ENCODE measurements at regions not wholly inside any gene's neighbourhood (a gene's known extent, or its start where the extent isn't known, plus 50 kb on each side); places are given as distances from the start of the nearest gene placed in this dataset.

DNA sequence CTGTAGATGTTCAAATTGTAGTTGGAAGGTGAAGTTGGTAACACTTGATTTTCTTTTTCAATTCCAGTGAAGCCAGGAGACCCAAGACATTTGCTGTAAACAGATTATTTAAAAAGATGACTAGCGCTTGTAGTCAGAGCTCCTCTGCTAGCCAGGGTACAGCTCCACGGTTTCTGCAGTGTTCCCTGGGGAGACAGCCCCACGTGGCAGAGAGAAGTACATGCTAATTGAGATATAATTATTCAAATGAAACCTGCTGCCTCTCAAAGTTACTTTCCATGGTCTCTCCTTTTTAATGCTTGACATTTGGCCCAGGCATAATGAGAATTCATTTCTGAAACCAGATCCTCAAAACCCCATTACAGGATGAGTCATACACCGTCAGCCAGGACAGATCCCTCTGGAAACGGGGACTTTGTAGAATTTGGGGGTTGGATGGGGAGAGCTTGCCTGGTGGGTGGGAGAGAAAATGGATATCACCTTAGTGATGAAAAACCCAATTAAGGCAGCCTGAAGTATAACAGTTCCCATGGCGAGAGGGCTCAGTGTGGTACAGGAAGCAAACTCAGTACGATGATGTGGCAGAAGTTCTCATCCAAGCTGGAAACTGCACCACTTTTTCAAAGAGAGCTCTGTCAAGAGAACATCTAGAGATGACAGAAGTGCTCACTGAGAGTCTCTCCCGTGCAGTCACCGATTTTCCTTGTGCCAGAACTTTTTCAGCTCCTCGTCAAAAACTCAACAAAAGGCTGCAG is 637.7 kb upstream of the TMEM132C start:
- no peaks in the 10 kb centered on the region for H3K36me3 ChIP-seq (ENCODE audit: insufficient read depth, low read length)
- H3K4me1 ChIP-seq (ENCODE audit: insufficient read depth, low read length), result no peaks in the 10 kb centered on the region
- H2AFZ ChIP-seq (ENCODE audit: low read depth, low read length), result no peak overlapping the region
- H3K27me3 ChIP-seq (ENCODE audit: insufficient read depth, low read length), result no peaks in the 10 kb centered on the region
- no peaks in the 10 kb centered on the region for H3K9me3 ChIP-seq (ENCODE audit: low read length)
- no peak overlapping the region for H3K4me3 ChIP-seq (ENCODE audit: low read length)

DNA sequence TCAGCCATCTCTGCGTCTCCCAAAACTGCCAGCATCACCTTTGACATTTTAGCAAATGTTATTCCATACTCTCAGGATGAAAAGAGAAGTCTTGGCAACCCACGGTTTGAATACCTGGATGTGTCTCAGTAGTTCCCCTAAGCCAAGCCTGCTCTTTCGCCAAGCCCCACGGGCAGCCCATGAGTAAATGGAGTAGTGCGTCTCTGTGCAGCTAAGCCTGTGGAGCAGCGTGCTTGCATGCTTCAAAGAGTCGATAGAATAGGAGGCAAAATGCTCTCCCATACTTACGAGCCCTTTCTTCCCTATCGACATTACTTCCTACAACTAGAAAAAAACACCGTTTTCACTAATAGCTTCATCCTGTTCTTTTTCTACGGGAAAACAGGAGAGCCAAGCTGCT is 634.5 kb upstream of the TMEM132C start:
- Histone ChIP-seq H2AFZ (ENCODE audit: low read depth, low read length) (no peak overlapping the region), H3K4me3 (ENCODE audit: low read length) (no peak overlapping the region), H3K36me3 (ENCODE audit: insufficient read depth, low read length) (no peaks in the 10 kb centered on the region), H3K27me3 (ENCODE audit: insufficient read depth, low read length) (no peaks in the 10 kb centered on the region), H3K4me1 (ENCODE audit: insufficient read depth, low read length) (no peaks in the 10 kb centered on the region), H3K9me3 (ENCODE audit: low read length) (no peaks in the 10 kb centered on the region)

DNA sequence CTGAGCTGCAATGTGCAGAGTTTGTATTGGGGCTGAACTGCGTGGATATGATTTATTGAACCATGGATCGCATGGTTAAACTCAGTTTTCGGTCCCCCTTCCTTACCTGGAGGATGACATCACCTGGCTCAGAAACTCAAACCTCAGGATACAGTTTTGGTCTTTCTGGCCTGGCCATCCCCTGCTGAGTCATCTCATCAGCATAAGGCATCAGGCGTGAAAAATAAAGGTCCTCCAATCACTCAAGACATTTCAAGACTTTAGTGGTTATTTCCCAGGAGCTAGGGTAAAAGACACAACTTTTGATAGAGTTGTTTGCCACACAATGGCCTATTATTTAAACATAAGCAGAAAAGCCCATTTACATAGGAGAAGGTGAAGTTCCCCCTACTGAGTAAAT is 631.1 kb upstream of the TMEM132C start:
- H3K4me3 ChIP-seq (ENCODE audit: low read length), result no peak overlapping the region
- H3K9me3 ChIP-seq (ENCODE audit: low read length), result no peaks in the 10 kb centered on the region
- H3K27me3 ChIP-seq (ENCODE audit: insufficient read depth, low read length), result no peaks in the 10 kb centered on the region
- H3K36me3 ChIP-seq (ENCODE audit: insufficient read depth, low read length), result no peaks in the 10 kb centered on the region
- no peaks in the 10 kb centered on the region for H3K4me1 ChIP-seq (ENCODE audit: insufficient read depth, low read length)
- no peak overlapping the region for H2AFZ ChIP-seq (ENCODE audit: low read depth, low read length)

DNA sequence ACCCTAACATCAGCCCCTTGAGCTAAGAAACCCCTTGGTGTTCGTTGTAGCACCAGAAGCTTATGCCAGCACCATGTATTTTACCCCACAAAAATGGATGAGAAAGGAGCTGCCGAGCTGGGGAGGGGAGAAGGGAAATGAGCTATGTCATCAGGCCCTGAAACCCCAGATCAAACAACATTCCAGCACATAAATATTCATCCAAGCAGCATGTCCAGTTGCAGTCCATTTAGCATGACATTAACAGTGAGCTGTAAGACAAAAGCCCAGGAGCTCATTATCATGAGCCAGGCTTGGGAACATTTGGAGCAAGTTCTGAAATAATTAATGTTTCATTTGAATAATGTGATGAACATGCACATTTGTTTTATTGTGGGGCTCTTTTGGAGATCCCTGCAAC is 630.1 kb upstream of the TMEM132C start:
- no peaks in the 10 kb centered on the region for H3K36me3 ChIP-seq (ENCODE audit: insufficient read depth, low read length)
- no peak overlapping the region for H2AFZ ChIP-seq (ENCODE audit: low read depth, low read length)
- no peaks in the 10 kb centered on the region for H3K27me3 ChIP-seq (ENCODE audit: insufficient read depth, low read length)
- no peaks in the 10 kb centered on the region for H3K4me1 ChIP-seq (ENCODE audit: insufficient read depth, low read length)
- no peak overlapping the region for H3K4me3 ChIP-seq (ENCODE audit: low read length)
- H3K9me3 ChIP-seq (ENCODE audit: low read length), result no peaks in the 10 kb centered on the region

DNA sequence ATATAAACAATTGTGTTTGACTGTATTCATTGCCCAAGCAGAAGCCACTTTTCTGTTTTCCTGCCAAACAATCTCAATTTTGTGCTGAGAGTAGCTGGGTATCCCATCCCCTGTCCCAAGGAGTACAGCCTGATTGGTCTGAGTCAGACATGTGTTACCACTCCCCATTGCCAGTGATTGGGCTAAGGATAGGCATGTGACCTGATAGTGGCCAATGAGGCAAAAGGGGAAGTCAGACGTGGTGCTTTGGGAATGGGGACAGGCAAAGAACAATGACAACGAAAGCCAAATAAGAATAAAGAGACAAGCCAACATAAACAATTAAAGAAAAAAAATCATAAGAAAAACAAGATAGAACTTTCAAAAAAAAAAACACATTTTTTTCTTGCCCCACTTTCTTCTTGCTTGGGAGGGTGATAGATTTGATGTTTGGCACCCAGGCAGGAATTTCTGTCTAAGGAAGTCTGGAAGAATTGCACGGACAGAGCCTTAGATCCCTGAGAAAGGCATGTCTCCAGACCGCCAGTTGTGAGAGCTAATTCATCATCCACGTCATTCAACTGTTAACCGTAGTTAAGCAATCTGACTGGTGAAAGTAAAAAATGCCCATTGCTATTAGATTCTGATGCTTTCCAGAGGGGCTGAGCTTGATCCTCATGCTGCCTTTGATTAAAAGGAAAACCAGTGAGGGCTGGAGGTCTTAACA is 626.6 kb upstream of the TMEM132C start:
- H3K4me3 ChIP-seq (ENCODE audit: low read length), result no peak overlapping the region
- no peaks in the 10 kb centered on the region for H3K4me1 ChIP-seq (ENCODE audit: insufficient read depth, low read length)
- no peak overlapping the region for H2AFZ ChIP-seq (ENCODE audit: low read depth, low read length)
- H3K9me3 ChIP-seq (ENCODE audit: low read length), result no peaks in the 10 kb centered on the region
- no peaks in the 10 kb centered on the region for H3K27me3 ChIP-seq (ENCODE audit: insufficient read depth, low read length)
- H3K36me3 ChIP-seq (ENCODE audit: insufficient read depth, low read length), result no peaks in the 10 kb centered on the region

DNA sequence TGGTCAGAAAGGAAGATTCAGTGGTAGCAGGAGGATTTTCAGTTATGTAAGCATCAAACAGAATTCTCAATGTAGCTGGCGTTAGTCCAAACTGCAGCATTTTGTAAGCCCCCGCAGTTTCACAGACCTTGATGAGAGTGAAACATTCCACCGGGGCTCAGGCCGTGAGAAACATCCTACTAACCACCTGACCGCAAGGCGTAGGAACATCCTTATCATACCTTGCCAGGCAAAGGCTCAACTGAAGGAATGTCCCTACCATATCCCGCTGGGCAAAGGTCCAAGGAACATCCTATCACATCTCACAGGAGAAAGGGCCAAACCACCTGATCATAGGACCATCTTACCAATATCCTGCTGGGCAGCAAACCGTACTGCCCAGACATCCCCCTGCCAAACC is 624.8 kb upstream of the TMEM132C start:
- Histone ChIP-seq H3K4me1 (ENCODE audit: insufficient read depth, low read length) (no peaks in the 10 kb centered on the region), H3K27me3 (ENCODE audit: insufficient read depth, low read length) (no peaks in the 10 kb centered on the region), H3K4me3 (ENCODE audit: low read length) (no peak overlapping the region), H2AFZ (ENCODE audit: low read depth, low read length) (no peak overlapping the region), H3K9me3 (ENCODE audit: low read length) (no peaks in the 10 kb centered on the region), H3K36me3 (ENCODE audit: insufficient read depth, low read length) (no peaks in the 10 kb centered on the region)

DNA sequence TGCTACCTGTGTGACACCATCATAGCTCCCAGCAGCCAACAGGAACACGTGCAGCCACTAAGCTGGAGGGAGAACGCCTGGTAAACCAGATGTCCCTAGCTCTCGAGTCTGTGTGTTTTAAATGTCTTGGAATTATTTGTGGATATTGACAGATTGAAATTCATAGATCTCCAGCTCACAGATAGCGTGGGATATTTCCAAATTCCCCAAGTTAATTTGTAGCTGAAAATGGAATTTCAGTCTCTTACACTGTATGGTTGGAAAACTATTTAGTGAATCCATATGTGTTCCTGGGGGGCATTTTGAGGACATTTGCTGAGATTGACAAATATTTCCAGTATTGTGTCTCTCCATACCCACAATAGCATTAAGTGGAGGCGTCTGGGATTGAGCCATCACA is 618.6 kb upstream of the TMEM132C start:
- H3K4me1 ChIP-seq (ENCODE audit: insufficient read depth, low read length), result no peaks in the 10 kb centered on the region
- no peaks in the 10 kb centered on the region for H3K36me3 ChIP-seq (ENCODE audit: insufficient read depth, low read length)
- H3K4me3 ChIP-seq (ENCODE audit: low read length), result no peak overlapping the region
- no peaks in the 10 kb centered on the region for H3K9me3 ChIP-seq (ENCODE audit: low read length)
- H3K27me3 ChIP-seq (ENCODE audit: insufficient read depth, low read length), result no peaks in the 10 kb centered on the region
- no peak overlapping the region for H2AFZ ChIP-seq (ENCODE audit: low read depth, low read length)

DNA sequence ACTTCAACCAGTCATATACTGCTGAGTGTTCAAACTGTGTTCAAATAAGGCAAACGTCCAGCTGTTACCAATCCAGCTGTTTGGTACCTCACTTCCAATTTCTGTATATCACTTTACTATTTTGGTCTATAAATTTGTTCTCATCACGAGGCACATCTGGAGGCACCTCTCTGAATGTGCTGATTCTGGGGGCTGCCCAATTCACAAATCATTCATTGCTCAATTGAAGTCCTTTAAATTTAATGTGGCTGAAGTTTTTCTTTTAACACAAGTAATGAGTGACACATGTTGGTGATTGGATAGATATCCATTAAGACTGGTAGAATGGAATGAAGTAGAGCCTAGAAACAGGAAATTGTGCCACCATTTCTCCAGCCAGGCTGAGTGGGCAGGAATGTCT is 617.0 kb upstream of the TMEM132C start:
- H3K27me3 ChIP-seq (ENCODE audit: insufficient read depth, low read length), result no peaks in the 10 kb centered on the region
- no peaks in the 10 kb centered on the region for H3K4me1 ChIP-seq (ENCODE audit: insufficient read depth, low read length)
- no peaks in the 10 kb centered on the region for H3K9me3 ChIP-seq (ENCODE audit: low read length)
- H3K4me3 ChIP-seq (ENCODE audit: low read length), result no peak overlapping the region
- no peak overlapping the region for H2AFZ ChIP-seq (ENCODE audit: low read depth, low read length)
- H3K36me3 ChIP-seq (ENCODE audit: insufficient read depth, low read length), result no peaks in the 10 kb centered on the region

DNA sequence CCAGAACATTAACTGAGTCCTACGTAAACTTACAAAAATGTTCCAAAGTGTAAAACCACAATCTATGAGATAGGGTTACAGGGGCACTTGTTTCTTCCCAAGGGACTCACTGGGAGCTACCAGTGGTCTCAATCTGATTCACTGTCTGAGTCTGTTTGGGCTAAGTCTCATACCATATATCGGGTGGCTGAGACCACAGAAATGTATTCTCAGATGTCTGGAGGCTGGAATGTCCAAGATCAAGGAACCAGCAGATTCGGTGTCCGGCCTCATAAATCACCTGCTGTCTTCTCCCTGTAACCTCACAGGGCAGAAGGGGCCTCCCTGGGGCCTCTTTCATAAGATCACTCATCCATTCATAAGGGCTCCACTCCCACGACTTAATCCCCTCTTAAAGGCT is 616.3 kb upstream of the TMEM132C start:
- Histone ChIP-seq H3K27me3 (ENCODE audit: insufficient read depth, low read length) (no peaks in the 10 kb centered on the region), H2AFZ (ENCODE audit: low read depth, low read length) (no peak overlapping the region), H3K36me3 (ENCODE audit: insufficient read depth, low read length) (no peaks in the 10 kb centered on the region), H3K4me3 (ENCODE audit: low read length) (no peak overlapping the region), H3K9me3 (ENCODE audit: low read length) (no peaks in the 10 kb centered on the region), H3K4me1 (ENCODE audit: insufficient read depth, low read length) (no peaks in the 10 kb centered on the region)

DNA sequence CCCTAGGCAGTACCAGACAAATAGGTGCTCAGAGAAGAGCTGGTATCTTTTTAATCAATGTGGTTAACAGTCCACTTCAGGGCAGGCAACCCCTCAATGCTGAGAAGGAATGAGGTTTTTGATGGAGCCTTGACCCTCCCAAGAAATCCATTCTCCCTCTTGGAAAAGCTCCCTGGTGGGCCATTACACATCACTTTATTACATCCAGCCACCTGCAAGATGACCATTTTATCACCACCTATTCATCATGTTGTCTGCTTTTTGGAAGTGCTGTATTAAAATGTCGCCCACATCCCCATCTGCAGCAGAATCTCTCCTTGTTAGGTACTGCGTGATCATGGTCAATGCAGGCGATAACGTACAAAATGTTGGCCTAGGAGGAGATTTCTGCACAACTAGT is 614.7 kb upstream of the TMEM132C start:
- Histone ChIP-seq H2AFZ (ENCODE audit: low read depth, low read length) (no peak overlapping the region), H3K4me1 (ENCODE audit: insufficient read depth, low read length) (no peaks in the 10 kb centered on the region), H3K4me3 (ENCODE audit: low read length) (no peak overlapping the region), H3K36me3 (ENCODE audit: insufficient read depth, low read length) (no peaks in the 10 kb centered on the region), H3K9me3 (ENCODE audit: low read length) (no peaks in the 10 kb centered on the region), H3K27me3 (ENCODE audit: insufficient read depth, low read length) (no peaks in the 10 kb centered on the region)

DNA sequence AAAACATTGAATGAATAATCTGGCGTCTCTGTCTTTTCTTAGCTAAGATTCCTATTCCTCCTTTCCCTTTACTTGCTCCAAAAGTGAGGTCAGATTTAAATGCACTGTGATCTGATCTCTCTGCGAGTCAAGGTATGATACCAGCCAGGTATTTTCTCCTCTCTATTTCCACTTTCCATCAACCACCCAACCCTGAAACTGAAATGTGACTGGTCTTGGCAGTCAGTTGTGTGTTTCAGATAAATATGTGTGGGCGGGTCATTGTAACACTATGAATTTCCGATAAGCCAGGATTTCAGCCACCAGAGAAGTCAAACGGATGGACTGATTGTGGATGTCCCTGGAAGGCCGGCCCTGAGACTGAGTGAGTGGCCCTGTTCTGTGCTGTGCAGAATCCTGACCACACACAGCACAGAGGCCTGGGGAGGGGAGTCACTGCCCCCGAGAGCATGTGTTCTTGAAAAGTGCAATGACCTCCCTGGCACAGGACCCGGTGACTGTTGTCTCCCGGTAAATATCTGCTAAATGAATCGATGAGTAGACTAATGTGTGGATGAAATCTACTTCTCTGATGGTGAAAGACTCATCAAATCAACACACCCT is 612.5 kb upstream of the TMEM132C start:
- Histone ChIP-seq H2AFZ (ENCODE audit: low read depth, low read length) (no peak overlapping the region), H3K4me1 (ENCODE audit: insufficient read depth, low read length) (no peaks in the 10 kb centered on the region), H3K9me3 (ENCODE audit: low read length) (no peaks in the 10 kb centered on the region), H3K36me3 (ENCODE audit: insufficient read depth, low read length) (no peaks in the 10 kb centered on the region), H3K27me3 (ENCODE audit: insufficient read depth, low read length) (no peaks in the 10 kb centered on the region), H3K4me3 (ENCODE audit: low read length) (no peak overlapping the region)

DNA sequence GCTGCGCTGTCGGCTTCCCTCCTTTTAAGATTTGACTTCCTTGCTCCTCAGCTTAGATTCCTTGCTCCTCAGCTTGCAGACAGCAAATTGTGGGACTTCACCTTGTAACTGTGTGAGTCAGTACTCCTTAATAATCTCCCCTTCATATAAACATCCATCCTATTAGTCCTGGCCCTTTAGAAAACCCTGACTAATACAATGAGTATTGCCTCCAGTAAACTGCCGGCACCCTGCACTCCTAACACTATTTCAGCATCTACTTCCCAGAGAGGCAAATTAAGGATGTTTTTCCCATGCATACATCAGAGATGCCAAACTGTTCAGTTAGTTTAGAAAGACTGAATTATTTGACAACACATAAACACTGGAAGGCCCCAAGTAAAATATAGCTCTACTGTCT is 611.3 kb upstream of the TMEM132C start:
- no peaks in the 10 kb centered on the region for H3K9me3 ChIP-seq (ENCODE audit: low read length)

DNA sequence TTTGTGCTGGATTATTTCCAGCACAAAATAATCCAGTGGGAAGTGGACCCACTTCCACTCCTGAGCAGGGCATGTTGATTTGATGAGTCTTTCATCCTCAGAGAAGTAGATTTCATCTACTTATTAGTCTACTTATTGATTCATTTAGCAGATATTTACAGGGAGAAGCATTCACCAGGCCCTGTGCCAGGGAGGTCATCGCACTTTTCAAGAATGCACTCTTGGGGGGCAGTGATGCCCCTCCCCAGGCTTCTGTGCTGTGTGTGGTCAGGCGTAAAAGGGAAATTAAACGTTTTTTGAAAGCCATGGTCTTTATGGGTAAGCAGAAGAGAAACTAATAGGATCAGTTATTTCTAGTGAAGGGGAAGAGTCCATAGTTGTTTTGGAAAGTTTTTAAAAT is 610.7 kb upstream of the TMEM132C start:
- Histone ChIP-seq H3K9me3 (ENCODE audit: low read length) (no peaks in the 10 kb centered on the region), H3K27me3 (ENCODE audit: insufficient read depth, low read length) (no peaks in the 10 kb centered on the region), H3K4me1 (ENCODE audit: insufficient read depth, low read length) (no peaks in the 10 kb centered on the region), H3K36me3 (ENCODE audit: insufficient read depth, low read length) (no peaks in the 10 kb centered on the region), H3K4me3 (ENCODE audit: low read length) (no peak overlapping the region), H2AFZ (ENCODE audit: low read depth, low read length) (no peak overlapping the region)

More for the DNA sequence above, 611.3 kb upstream of the TMEM132C start:
- no peak overlapping the region for H2AFZ ChIP-seq (ENCODE audit: low read depth, low read length)
- H3K4me3 ChIP-seq (ENCODE audit: low read length), result no peak overlapping the region
- no peaks in the 10 kb centered on the region for H3K4me1 ChIP-seq (ENCODE audit: insufficient read depth, low read length)
- no peaks in the 10 kb centered on the region for H3K27me3 ChIP-seq (ENCODE audit: insufficient read depth, low read length)
- H3K36me3 ChIP-seq (ENCODE audit: insufficient read depth, low read length), result no peaks in the 10 kb centered on the region
